Bronchial epithelial cell (primary cell): ENCODE measurements at regions not wholly inside any gene's neighbourhood (a gene's known extent, or its start where the extent isn't known, plus 50 kb on each side); places are given as distances from the start of the nearest gene placed in this dataset.

Source experiments
- DNase-seq: peaks from one replicate; pipeline ENCODE4 v3.0.0-alpha.2; 2010; ENCODE audit warnings: low read depth
- FAIRE-seq: peaks from 2 replicates; lab custom pipeline; 2011; peaks lifted over from hg19 to GRCh38; lab: Jason Lieb, UNC
- H3K27me3 ChIP-seq: 2 replicates; pipeline ENCODE4 v1.5.1; 2011; ENCODE audit warnings: low read length; ENCODE audit not compliant: control insufficient read depth, insufficient read depth
- H3K36me3 ChIP-seq: 2 replicates; pipeline ENCODE4 v1.5.1; 2011; ENCODE audit warnings: low read length; ENCODE audit not compliant: control insufficient read depth, insufficient read depth
- H3K4me3 ChIP-seq: 2 replicates; pipeline ENCODE4 v1.5.1; 2011; ENCODE audit warnings: mild to moderate bottlenecking, low read depth, low read length, control low read depth
- TF ChIP-seq, protein P1 (sequence below): IDR thresholded peaks from 2 replicates; pipeline ENCODE4 v1.5.1; 2011; ENCODE audit warnings: mild to moderate bottlenecking, moderate library complexity, low read length, control low read depth, inconsistent platforms; ENCODE audit not compliant: insufficient read depth, severe bottlenecking

DNA sequence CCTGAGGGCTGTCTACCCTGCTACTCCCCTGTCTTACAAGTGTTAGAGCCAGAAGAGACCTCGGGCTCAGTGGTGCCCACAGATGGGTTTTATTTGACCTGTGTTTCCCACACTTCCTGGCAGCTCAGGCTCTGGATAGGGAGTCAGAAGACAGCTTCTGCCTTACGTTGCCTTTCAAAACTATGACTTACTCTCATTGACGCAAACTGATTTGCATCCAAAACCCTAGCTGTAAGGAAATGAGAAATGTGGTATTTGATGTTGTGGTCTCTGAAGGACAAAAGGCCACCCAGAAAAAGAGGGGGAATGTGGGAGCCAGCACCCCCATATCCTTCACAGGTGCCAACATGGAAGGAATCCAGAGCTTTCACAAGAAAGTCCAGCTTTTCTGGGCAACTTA, 180.2 kb downstream of the ATG4C start:
- no peak for DNase-seq
- FAIRE-seq, result no peak
- TF ChIP-seq, protein P1, sequence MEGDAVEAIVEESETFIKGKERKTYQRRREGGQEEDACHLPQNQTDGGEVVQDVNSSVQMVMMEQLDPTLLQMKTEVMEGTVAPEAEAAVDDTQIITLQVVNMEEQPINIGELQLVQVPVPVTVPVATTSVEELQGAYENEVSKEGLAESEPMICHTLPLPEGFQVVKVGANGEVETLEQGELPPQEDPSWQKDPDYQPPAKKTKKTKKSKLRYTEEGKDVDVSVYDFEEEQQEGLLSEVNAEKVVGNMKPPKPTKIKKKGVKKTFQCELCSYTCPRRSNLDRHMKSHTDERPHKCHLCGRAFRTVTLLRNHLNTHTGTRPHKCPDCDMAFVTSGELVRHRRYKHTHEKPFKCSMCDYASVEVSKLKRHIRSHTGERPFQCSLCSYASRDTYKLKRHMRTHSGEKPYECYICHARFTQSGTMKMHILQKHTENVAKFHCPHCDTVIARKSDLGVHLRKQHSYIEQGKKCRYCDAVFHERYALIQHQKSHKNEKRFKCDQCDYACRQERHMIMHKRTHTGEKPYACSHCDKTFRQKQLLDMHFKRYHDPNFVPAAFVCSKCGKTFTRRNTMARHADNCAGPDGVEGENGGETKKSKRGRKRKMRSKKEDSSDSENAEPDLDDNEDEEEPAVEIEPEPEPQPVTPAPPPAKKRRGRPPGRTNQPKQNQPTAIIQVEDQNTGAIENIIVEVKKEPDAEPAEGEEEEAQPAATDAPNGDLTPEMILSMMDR, result no peak
- Histone ChIP-seq H3K36me3 (no peaks in the 10 kb centered on the region), H3K4me3 (no peak overlapping the region), H3K27me3 (no peaks in the 10 kb centered on the region)

DNA sequence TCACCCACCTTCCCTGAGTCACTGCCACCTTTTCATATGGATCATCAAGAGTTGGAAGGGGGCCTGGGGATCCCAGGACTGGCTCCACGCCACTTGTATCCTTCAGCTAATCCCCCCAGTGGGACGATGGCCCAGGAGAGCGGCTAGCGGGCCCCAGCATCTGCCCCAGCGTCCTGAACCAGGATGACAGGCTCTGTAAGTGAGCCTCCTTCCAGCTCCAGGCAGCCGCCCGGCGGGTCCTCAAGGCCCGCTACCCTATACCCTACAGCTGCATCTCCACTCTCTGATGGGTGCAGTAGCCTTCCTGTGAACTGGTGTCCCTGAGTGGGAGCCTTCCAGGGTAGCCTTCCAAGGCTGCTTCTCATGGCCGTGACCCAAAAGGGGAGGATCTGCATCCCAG, 183.1 kb downstream of the ATG4C start:
- Histone ChIP-seq H3K27me3 (no peaks in the 10 kb centered on the region), H3K36me3 (no peaks in the 10 kb centered on the region), H3K4me3 (no peak overlapping the region)
- FAIRE-seq (no peak), DNase-seq (no peak)
- TF ChIP-seq, protein P1, result no peak

DNA sequence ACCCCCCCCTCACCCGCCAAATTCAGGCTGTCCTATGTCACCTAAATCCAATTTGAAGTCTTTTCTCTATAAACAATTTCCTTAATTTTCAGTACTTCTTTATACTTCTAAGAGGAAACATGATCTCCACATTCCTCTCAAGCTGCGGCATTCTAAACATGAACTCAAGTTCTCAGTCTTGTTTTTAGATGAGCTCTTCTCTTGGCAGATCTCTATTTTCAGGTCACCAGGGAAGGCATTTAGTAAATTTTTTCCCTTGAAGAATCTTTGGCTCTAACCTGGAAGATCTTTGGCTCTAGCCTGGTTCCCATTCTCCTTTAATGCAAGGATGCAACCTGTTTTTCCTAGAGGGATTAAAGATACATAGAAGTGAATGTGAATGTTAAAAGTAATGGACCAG, 193.4 kb downstream of the ATG4C start:
- Histone ChIP-seq H3K36me3 (no peaks in the 10 kb centered on the region), H3K4me3 (no peak overlapping the region), H3K27me3 (no peaks in the 10 kb centered on the region)
- DNase-seq, result no peak
- no peak for FAIRE-seq
- TF ChIP-seq, protein P1, result no peak

DNA sequence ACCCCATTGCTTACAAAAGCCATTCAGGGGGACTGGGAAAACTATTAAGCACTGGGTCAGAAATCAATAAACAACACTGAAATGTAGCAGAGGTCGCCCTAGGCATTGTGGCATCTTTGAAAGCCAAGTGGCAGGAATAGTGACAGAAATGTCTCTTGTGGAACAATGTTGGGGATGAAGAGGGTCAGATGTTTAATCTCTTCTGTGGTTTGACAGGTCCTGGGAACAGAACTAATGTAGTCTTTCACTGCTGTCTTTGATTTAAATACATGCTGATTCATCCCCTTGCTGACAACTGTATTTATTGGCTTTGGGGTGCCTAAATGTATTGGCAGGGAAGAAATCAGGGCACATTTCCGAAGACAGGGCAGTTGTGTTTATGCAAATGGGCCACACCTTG, 194.8 kb downstream of the ATG4C start:
- no peaks in the 10 kb centered on the region for H3K36me3 ChIP-seq
- DNase-seq (no peak), FAIRE-seq (no peak)
- H3K27me3 ChIP-seq, result no peaks in the 10 kb centered on the region
- TF ChIP-seq, protein P1, result no peak
- no peak overlapping the region for H3K4me3 ChIP-seq

DNA sequence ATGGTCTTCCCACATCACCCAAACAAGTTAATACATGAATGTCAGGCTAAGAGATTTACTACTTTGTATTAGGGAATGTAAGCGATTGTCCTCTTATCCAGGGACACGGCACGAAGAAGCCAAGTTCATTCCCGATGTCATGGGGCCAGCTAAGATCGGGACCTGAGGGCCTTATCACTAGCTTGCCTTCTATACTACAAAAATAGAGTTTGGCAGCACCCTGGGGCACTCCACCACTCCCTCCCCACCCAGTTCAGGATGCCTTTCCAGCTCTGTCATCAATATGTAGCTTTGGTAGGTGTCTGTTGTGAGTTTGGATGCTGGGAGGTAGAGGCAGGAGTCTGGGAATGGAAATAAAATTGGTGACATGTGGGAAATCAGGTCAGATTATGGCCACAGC, 197.5 kb downstream of the ATG4C start:
- Histone ChIP-seq H3K36me3 (no peaks in the 10 kb centered on the region), H3K27me3 (no peaks in the 10 kb centered on the region)
- no peak for FAIRE-seq

DNA sequence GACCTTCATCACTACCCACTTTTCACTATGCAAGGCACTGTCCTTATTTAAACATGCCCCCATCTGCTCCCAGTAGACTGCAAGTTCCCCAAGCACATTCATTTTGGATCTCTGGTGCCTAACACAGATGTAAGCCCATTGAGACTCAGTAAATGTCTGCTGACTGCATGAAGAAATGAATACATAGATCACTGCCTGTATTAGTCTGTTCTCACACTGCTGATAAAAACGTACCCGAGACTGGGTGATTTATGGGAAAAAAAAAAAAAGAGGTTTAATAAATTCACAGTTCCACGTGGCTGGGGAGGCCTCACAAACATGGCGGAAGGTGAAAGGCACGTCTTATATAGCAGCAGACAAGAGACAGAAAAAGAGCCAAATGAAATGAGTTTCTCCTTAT, 204.9 kb downstream of the ATG4C start:
- DNase-seq (no peak), FAIRE-seq (no peak)
- TF ChIP-seq, protein P1, result no peak
- no peaks in the 10 kb centered on the region for H3K36me3 ChIP-seq
- no peak overlapping the region for H3K4me3 ChIP-seq
- H3K27me3 ChIP-seq, result no peaks in the 10 kb centered on the region

More for the DNA sequence above, 197.5 kb downstream of the ATG4C start:
- TF ChIP-seq, protein P1, result no peak
- no peak overlapping the region for H3K4me3 ChIP-seq
- no peak for DNase-seq
